Bronchial epithelial cell (primary cell): ENCODE measurements at regions not wholly inside any gene's neighbourhood (a gene's known extent, or its start where the extent isn't known, plus 50 kb on each side); places are given as distances from the start of the nearest gene placed in this dataset.

ENCODE experiments used
- DNase-seq: peaks from one replicate; pipeline ENCODE4 v3.0.0-alpha.2; 2010; ENCODE audit warnings: low read depth
- FAIRE-seq: peaks from 2 replicates; lab custom pipeline; 2011; peaks lifted over from hg19 to GRCh38; lab: Jason Lieb, UNC
- H3K27me3 ChIP-seq: 2 replicates; pipeline ENCODE4 v1.5.1; 2011; ENCODE audit warnings: low read length; ENCODE audit not compliant: control insufficient read depth, insufficient read depth
- H3K36me3 ChIP-seq: 2 replicates; pipeline ENCODE4 v1.5.1; 2011; ENCODE audit warnings: low read length; ENCODE audit not compliant: control insufficient read depth, insufficient read depth
- H3K4me3 ChIP-seq: 2 replicates; pipeline ENCODE4 v1.5.1; 2011; ENCODE audit warnings: mild to moderate bottlenecking, low read depth, low read length, control low read depth
- CTCF ChIP-seq: IDR thresholded peaks from 2 replicates; pipeline ENCODE4 v1.5.1; 2011; ENCODE audit warnings: mild to moderate bottlenecking, moderate library complexity, low read length, control low read depth, inconsistent platforms; ENCODE audit not compliant: insufficient read depth, severe bottlenecking

DNA sequence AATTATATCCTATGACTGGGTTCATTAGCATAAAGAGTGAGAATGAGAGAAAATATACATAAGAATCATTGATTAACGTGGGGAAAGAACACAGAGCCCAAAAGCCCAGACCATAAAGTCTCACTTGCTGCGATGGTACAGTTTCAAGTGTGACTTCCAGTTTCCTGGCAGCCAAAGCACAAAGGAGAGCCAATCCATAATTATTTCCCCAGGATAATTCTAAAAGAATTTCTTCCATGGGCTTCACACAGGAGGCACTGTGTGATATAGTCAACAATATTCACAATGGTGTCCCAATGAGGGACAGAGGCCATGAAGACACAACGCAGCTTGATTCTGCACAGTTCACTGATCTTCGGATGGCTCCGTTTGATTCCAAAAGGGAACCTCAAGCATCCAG lies 321.6 kb downstream of the PLPP3 start:
- DNase-seq (no peak), FAIRE-seq (no peak)
- TF ChIP-seq CTCF, result no peak
- H3K36me3 ChIP-seq, result no peaks in the 10 kb centered on the region
- no peak overlapping the region for H3K4me3 ChIP-seq
- no peaks in the 10 kb centered on the region for H3K27me3 ChIP-seq

DNA sequence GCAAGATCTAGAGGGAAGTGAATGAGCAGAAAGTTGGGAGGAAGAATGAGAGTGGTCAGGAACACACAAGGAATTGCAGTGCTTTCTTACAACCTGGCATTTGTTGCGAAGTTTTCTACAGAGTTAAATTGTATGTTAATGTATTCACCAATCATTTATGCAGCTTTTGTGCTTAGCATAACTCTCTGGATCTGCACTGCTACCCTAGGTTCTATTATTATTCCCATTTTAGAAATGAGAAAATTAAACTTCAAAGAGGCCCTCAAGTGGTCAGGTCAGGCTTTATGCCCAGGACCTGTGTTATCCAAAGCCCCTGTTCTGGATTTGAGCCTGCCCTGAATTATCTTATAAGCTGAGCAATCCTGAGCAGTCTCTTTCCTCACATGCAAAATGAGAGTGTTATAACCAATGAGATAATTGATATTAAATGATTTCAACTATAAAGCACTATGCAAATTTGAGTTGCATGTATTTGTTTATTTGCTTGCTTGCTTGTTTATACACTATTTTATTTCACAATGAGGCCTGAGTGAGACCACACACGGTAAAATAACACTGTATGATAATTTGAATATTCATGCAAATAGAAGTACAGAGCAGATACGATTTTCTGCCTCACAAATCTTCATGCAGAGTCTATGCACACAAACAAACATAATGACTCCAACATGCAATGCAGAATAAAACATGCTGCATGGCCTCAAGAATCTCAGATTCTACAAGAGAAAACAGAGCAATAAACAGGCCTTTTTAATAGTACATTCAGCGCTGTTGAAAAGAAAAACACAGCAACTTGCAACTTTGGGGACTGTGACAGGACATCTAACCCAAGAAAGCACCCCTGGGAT lies 323.0 kb downstream of the PLPP3 start:
- FAIRE-seq, result no peak
- no peak for DNase-seq
- H3K36me3 ChIP-seq, result no peaks in the 10 kb centered on the region
- H3K4me3 ChIP-seq, result no peak overlapping the region
- no peak for TF ChIP-seq CTCF
- H3K27me3 ChIP-seq, result no peaks in the 10 kb centered on the region

- no peaks in the 10 kb centered on the region for H3K36me3 ChIP-seq
- no peak for TF ChIP-seq CTCF
- DNase-seq (no peak), FAIRE-seq (no peak)
- H3K27me3 ChIP-seq, result no peaks in the 10 kb centered on the region
- no peak overlapping the region for H3K4me3 ChIP-seq
These were observed 323.7 kb downstream of the PLPP3 start for GRCh38 chr1:56255516-56256152.

DNA sequence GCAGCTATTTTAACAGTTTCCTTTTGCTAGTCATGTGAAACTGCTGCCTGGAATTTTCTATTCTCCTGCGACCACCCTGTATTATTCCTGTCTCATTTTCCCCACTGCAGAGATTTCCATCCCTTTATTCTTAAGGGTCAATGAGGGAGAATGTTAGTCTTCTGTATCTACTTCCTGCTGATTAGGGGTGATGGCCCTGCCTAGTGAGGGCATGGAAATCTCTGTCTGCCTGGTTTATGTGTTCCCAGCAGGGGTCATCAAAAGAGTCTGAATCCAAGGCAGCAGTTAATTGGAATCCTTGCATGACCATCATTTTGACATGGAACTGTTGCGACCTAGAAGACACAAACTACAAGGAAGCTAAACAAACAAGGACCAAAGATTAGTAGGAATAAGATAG lies 325.2 kb downstream of the PLPP3 start:
- H3K27me3 ChIP-seq, result no peaks in the 10 kb centered on the region
- H3K36me3 ChIP-seq, result no peaks in the 10 kb centered on the region
- no peak for TF ChIP-seq CTCF
- DNase-seq (no peak), FAIRE-seq (no peak)
- no peak overlapping the region for H3K4me3 ChIP-seq

DNA sequence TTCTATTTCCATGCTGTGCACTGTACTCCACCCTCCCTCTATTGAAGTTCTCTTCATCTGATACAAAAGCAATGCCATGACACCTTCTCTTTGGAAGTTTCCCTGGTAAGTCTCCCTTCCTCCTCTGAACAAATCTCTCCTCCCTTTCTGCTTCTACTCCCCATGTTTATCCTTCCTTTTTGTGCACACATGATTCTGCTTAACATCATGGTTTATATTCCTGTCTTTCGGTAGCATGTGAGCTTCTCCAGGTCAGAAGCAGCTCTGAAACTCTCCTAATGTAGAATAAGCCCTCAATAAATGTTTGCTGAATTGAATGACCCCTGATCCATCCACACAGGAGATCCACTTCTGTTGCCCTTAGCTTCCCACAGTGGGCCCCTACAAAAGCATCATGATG lies 328.6 kb downstream of the PLPP3 start:
- FAIRE-seq, result no peak
- no peak for TF ChIP-seq CTCF
- no peak for DNase-seq
- no peaks in the 10 kb centered on the region for H3K36me3 ChIP-seq
- no peak overlapping the region for H3K4me3 ChIP-seq
- no peaks in the 10 kb centered on the region for H3K27me3 ChIP-seq
